Gastrocnemius medialis (tissue), 4 donors: ENCODE measurements at regions not wholly inside any gene's neighbourhood (a gene's known extent, or its start where the extent isn't known, plus 50 kb on each side); places are given as distances from the start of the nearest gene placed in this dataset.

Experiments used
- ATAC-seq, 2 donors: fragments of 150-250 bp; one replicate each; pipeline ENCODE4 v1.9.1; 2016
- DNase-seq, 2 donors: peaks; one replicate each; pipeline ENCODE4 v3.0.0-alpha.2; 2019
- H3K27ac ChIP-seq, 4 donors: fragments of 200-600 bp; sonication (generic); 1 replicate in 1 of 4; 2 replicates in 3 of 4; pipeline ENCODE4 v1.5.1; 2016 to 2018; ENCODE audit warnings: mild to moderate bottlenecking in 2 of 4, moderate library complexity in 1 of 4
- H3K27me3 ChIP-seq, 3 donors: fragments of 200-600 bp; sonication (generic) in 2 of 3; 1 replicate in 1 of 3; 2 replicates in 2 of 3; pipeline versions ENCODE4 v1.5.1 to v1.6.0; 2016 to 2019; ENCODE audit warnings: mild to moderate bottlenecking in 1 of 3, moderate library complexity in 1 of 3
- H3K36me3 ChIP-seq, 2 donors: fragments of 200-600 bp; sonication (generic) in 1 of 2; one replicate each; pipeline ENCODE4 v1.5.1; 2017 to 2018
- H3K4me1 ChIP-seq, 2 donors: fragments of 200-600 bp; sonication (generic) in 1 of 2; one replicate each; pipeline ENCODE4 v1.5.1; 2016 to 2017; ENCODE audit warnings: mild to moderate bottlenecking in 2 of 2
- H3K4me3 ChIP-seq, 4 donors: fragments of 200-600 bp; sonication (generic) in 3 of 4; 1 replicate in 1 of 4; 2 replicates in 3 of 4; pipeline ENCODE4 v1.5.1; 2016 to 2019; ENCODE audit warnings: mild to moderate bottlenecking in 2 of 4
- H3K9me3 ChIP-seq, 3 donors: fragments of 200-600 bp; sonication (generic) in 2 of 3; 1 replicate in 1 of 3; 2 replicates in 2 of 3; pipeline ENCODE4 v1.5.1; 2016 to 2019
- POLR2A ChIP-seq, 2 donors: fragments of 450-650 bp; IDR thresholded peaks; one replicate each; pipeline ENCODE4 v1.6.1; 2017; ENCODE audit warnings: antibody characterized with exemption in 2 of 2, mild to moderate bottlenecking in 2 of 2, moderate library complexity in 2 of 2
- in situ Hi-C, 4 donors: fragments of 200-750 bp; cut with MboI; loops; one replicate each; pipeline versions ENCODE4 v1.15.0 to v1.8.0; 2017; ENCODE audit warnings: low sequenced_read_pairs in 4 of 4
- intact Hi-C: fragments of 100-400 bp; cut with DNase I; formaldehyde crosslinking; loops from one replicate; pipeline ENCODE4 v1.15.1; 2023; ENCODE audit warnings: low total_unique reads
- TF ChIP-seq, protein P1 (sequence below), 5 experiments: fragments of 450-650 bp in 3 of 5; fragments of 200-600 bp in 2 of 5; sonication (generic) in 2 of 5; IDR thresholded peaks in 4 of 5; conservative IDR thresholded peaks in 1 of 5; 1 replicate in 4 of 5; 2 replicates in 1 of 5; pipeline ENCODE4 v1.5.1; 2016 to 2019; ENCODE audit warnings: antibody characterized with exemption in 5 of 5, mild to moderate bottlenecking in 3 of 5, moderate library complexity in 3 of 5

DNA sequence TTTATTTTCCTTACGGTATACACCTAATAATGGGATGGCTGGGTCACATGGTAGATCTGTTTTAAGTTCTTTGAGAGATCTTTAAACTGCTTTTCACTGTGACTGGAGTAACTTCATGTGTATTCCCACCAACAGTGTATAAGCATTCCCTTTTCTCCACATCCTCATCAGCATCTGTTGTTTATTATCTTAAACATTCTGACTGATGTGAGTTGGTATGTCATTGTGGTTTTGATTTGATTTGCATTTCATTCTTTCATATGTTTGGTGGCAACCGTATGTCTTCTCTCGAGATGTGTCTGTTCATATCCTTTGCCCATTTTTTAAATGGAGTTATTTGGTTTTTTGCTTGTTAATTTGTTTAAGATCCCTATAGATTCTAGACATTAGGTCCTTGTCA lies 114.8 kb downstream of the DDX3Y start:
- no peak for ATAC-seq
- Histone ChIP-seq H3K36me3 (no peaks in the 10 kb centered on the region), H3K27me3 (no peaks in the 10 kb centered on the region), H3K9me3 (no peaks in the 10 kb centered on the region), H3K27ac (no peak overlapping the region), H3K4me3 (no peak overlapping the region), H3K4me1 (no peaks in the 10 kb centered on the region)
- no peak for TF ChIP-seq POLR2A (IDR thresholded peaks at IDR 0.05)
- TF ChIP-seq, protein P1, sequence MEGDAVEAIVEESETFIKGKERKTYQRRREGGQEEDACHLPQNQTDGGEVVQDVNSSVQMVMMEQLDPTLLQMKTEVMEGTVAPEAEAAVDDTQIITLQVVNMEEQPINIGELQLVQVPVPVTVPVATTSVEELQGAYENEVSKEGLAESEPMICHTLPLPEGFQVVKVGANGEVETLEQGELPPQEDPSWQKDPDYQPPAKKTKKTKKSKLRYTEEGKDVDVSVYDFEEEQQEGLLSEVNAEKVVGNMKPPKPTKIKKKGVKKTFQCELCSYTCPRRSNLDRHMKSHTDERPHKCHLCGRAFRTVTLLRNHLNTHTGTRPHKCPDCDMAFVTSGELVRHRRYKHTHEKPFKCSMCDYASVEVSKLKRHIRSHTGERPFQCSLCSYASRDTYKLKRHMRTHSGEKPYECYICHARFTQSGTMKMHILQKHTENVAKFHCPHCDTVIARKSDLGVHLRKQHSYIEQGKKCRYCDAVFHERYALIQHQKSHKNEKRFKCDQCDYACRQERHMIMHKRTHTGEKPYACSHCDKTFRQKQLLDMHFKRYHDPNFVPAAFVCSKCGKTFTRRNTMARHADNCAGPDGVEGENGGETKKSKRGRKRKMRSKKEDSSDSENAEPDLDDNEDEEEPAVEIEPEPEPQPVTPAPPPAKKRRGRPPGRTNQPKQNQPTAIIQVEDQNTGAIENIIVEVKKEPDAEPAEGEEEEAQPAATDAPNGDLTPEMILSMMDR (IDR thresholded peaks at IDR 0.05 in 4 of 5, conservative IDR thresholded peaks at IDR 0.05 in 1 of 5): no peak
- in situ Hi-C loops (no loop called here), intact Hi-C loops (no loop called here)
- no peak for DNase-seq

DNA sequence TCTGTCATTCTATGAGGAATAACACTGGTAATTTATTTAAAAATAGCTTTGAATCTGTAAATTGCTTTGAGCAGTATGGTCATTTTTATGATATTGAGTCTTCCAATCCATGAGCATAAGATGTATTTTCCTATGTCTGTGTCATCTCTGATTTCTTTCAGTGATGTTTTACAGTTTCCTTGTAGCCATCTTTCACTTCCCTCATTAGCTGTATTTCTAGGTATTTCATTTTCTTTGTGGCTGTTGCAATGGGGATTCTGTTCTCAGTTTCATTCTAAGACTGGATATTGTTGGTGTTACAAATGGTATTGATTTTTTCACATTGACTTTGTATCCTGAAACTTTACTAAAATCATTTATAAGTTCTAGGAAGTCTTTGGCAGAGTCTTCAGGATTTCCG lies 116.2 kb downstream of the DDX3Y start:
- TF ChIP-seq POLR2A (IDR thresholded peaks at IDR 0.05): no peak
- TF ChIP-seq, protein P1 (IDR thresholded peaks at IDR 0.05 in 4 of 5, conservative IDR thresholded peaks at IDR 0.05 in 1 of 5): no peak
- H3K27ac ChIP-seq: no peak overlapping the region
- in situ Hi-C loops: no loop called here
- H3K36me3 ChIP-seq: no peaks in the 10 kb centered on the region
- DNase-seq: no peak
- no peak overlapping the region for H3K4me3 ChIP-seq
- no peak for ATAC-seq
- no peaks in the 10 kb centered on the region for H3K9me3 ChIP-seq
- no peaks in the 10 kb centered on the region for H3K4me1 ChIP-seq
- intact Hi-C loops: no loop called here
- no peaks in the 10 kb centered on the region for H3K27me3 ChIP-seq

DNA sequence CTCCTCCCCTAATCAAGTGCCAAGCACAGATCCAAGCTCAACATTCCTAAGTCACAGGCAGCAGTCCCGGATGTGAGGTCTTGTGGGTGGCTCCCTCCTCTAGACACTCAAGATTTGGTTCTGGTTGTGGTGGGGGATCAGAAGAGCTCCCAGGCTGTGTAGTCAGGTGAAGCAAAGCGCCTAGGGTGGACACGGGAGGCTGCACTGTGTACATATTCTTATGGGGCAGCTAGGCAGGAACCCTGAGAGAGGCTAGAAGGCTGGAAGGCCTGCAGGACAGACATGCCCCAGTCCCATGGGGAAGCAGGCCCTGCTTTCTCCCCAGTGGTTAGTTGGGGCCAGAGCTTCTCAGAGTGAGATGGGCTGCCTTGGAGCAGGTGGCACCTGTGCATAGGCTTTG lies 118.9 kb downstream of the DDX3Y start:
- intact Hi-C loops (no loop called here), in situ Hi-C loops (no loop called here)
- Histone ChIP-seq H3K9me3 (no peaks in the 10 kb centered on the region), H3K4me3 (no peak overlapping the region), H3K27me3 (no peaks in the 10 kb centered on the region), H3K27ac (no peak overlapping the region), H3K4me1 (no peaks in the 10 kb centered on the region), H3K36me3 (no peaks in the 10 kb centered on the region)
- DNase-seq (no peak), ATAC-seq (no peak)
- no peak for TF ChIP-seq POLR2A (IDR thresholded peaks at IDR 0.05)

DNA sequence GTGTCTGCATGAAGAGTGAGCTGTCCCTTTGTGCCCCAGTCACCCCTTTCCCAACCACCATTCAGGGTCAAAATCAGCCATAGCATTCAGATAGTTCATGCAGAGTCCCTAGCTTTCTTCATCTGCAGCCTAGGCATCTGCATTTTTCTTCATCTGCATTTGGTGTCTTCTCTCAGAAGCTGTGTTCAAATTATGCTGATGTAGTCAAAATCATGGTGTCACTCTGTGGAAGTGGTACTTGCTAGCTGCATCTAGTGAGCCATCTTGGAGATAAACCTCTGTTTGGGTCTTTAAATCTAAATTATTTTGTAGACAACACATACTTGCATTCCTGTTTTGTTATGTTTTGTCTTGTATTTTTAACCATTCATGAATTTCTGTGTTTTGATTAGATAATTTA lies 119.8 kb downstream of the DDX3Y start:
- intact Hi-C loops (no loop called here), in situ Hi-C loops (no loop called here)
- Histone ChIP-seq H3K4me3 (no peak overlapping the region), H3K36me3 (no peaks in the 10 kb centered on the region), H3K27ac (no peak overlapping the region), H3K27me3 (no peaks in the 10 kb centered on the region), H3K9me3 (no peaks in the 10 kb centered on the region), H3K4me1 (no peaks in the 10 kb centered on the region)
- TF ChIP-seq, protein P1 (IDR thresholded peaks at IDR 0.05 in 4 of 5, conservative IDR thresholded peaks at IDR 0.05 in 1 of 5): no peak
- no peak for TF ChIP-seq POLR2A (IDR thresholded peaks at IDR 0.05)
- ATAC-seq (no peak), DNase-seq (no peak)

DNA sequence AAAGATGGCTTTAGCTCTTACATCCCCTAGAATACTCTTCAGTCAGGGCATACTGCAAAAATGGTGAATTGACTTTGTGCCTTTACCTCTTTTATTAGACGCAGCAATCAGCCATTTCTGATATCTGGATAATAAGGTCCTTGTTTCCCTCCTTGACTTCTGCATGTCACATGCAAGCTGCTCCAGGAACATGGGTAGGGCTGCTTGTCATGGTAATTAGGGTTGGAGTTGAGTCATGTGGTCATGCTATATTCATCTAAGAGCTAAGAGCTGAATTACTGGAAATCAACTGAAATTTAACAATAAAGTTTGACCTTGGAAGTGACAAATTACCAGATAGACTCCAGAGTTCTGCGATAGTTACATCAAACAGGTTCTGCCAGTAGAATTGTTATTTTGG lies 122.2 kb downstream of the DDX3Y start:
- H3K27me3 ChIP-seq: no peaks in the 10 kb centered on the region
- ATAC-seq (no peak), DNase-seq (no peak)
- no peak overlapping the region for H3K4me3 ChIP-seq
- no peaks in the 10 kb centered on the region for H3K36me3 ChIP-seq
- TF ChIP-seq POLR2A (IDR thresholded peaks at IDR 0.05): no peak
- TF ChIP-seq, protein P1 (IDR thresholded peaks at IDR 0.05 in 4 of 5, conservative IDR thresholded peaks at IDR 0.05 in 1 of 5): no peak
- no peak overlapping the region for H3K27ac ChIP-seq
- intact Hi-C loops: no loop called here
- H3K4me1 ChIP-seq: no peaks in the 10 kb centered on the region
- in situ Hi-C loops: loop anchor here in 1 of 4 donors (25.0 kb wide), 1 partner anchor 90 kb away; no protein-coding TSS in a partner anchor
- no peaks in the 10 kb centered on the region for H3K9me3 ChIP-seq
